ENCODE measurements at regions not wholly inside any gene's neighbourhood (a gene's known extent, or its start where the extent isn't known, plus 50 kb on each side); places are given as distances from the start of the nearest gene placed in this dataset.
"Not testable (repeated sequence)": the region's sequence is repeated elsewhere in the genome, so short reads cannot be mapped to it uniquely, and the experiment has no call there.

GRCh38 chr6:110558575-110558974, 82.2 kb upstream of the SLC22A16 start:
- no peak for DNase-seq (ENCODE audit: low read depth in 2 of 2)

- no peak for DNase-seq (ENCODE audit: low read depth in 2 of 2)
Measured at GRCh38 chr6:110557199-110557598, 80.8 kb upstream of the SLC22A16 start.

GRCh38 chr6:110556317-110557110, 80.1 kb upstream of the SLC22A16 start:
- no peak for DNase-seq (ENCODE audit: low read depth in 2 of 2)

GRCh38 chr6:110554966-110555460, 78.6 kb upstream of the SLC22A16 start:
- DNase-seq (ENCODE audit: low read depth in 2 of 2): no peak

- DNase-seq (ENCODE audit: low read depth in 2 of 2): no peak
Measured at GRCh38 chr6:110554441-110554840, 78.0 kb upstream of the SLC22A16 start.

GRCh38 chr6:110552901-110553641, 76.7 kb upstream of the SLC22A16 start:
- no peak for DNase-seq (ENCODE audit: low read depth in 2 of 2)

GRCh38 chr6:110552076-110552475, 75.7 kb upstream of the SLC22A16 start:
- DNase-seq (ENCODE audit: low read depth in 2 of 2): no peak

- no peak for DNase-seq (ENCODE audit: low read depth in 2 of 2)
Measured at GRCh38 chr6:110551088-110551487, 74.7 kb upstream of the SLC22A16 start.

GRCh38 chr6:110550353-110550752, 73.9 kb upstream of the SLC22A16 start:
- no peak for DNase-seq (ENCODE audit: low read depth in 2 of 2)

GRCh38 chr6:110549277-110549676, 72.9 kb upstream of the SLC22A16 start:
- no peak for DNase-seq (ENCODE audit: low read depth in 2 of 2)

GRCh38 chr6:110548110-110548847, 71.9 kb upstream of the SLC22A16 start:
- no peak for DNase-seq (ENCODE audit: low read depth in 2 of 2)

- no peak for DNase-seq (ENCODE audit: low read depth in 2 of 2)
Measured at GRCh38 chr6:110547266-110547964, 71.0 kb upstream of the SLC22A16 start.

GRCh38 chr6:110545081-110545872, 68.9 kb upstream of the SLC22A16 start:
- no peak for DNase-seq (ENCODE audit: low read depth in 2 of 2)

GRCh38 chr6:110544472-110544871, 68.1 kb upstream of the SLC22A16 start:
- DNase-seq (ENCODE audit: low read depth in 2 of 2): no peak

- no peak for DNase-seq (ENCODE audit: low read depth in 2 of 2)
Measured at GRCh38 chr6:110543106-110543505, 66.7 kb upstream of the SLC22A16 start.

GRCh38 chr6:110542311-110543024, 66.1 kb upstream of the SLC22A16 start:
- DNase-seq (ENCODE audit: low read depth in 2 of 2): no peak

GRCh38 chr6:110541701-110542309, 65.4 kb upstream of the SLC22A16 start:
- no peak for DNase-seq (ENCODE audit: low read depth in 2 of 2)

- not testable (repeated sequence) for DNase-seq (ENCODE audit: low read depth in 2 of 2)
Measured at GRCh38 chr6:110539277-110540019, 63.0 kb upstream of the SLC22A16 start.
